Right atrium auricular region (tissue), 2 donors: ENCODE measurements at regions not wholly inside any gene's neighbourhood (a gene's known extent, or its start where the extent isn't known, plus 50 kb on each side); places are given as distances from the start of the nearest gene placed in this dataset.

Experiments used
- DNase-seq: peaks from one replicate; pipeline ENCODE4 v3.0.0-alpha.2; 2019; ENCODE audit warnings: low spot score
- H3K27ac ChIP-seq, 2 donors: fragments of 200-600 bp; sonication (generic); 1 replicate in 1 of 2; 2 replicates in 1 of 2; pipeline ENCODE4 v1.5.1; 2016 to 2019
- H3K27me3 ChIP-seq, 2 donors: fragments of 200-600 bp; sonication (generic); one replicate each; pipeline versions ENCODE4 v1.5.1 to v1.6.0; 2017 to 2019
- H3K36me3 ChIP-seq: fragments of 200-600 bp; sonication (generic); one replicate; pipeline ENCODE4 v1.5.1; 2016
- H3K4me1 ChIP-seq, 2 donors: fragments of 200-600 bp; sonication (generic); one replicate each; pipeline versions ENCODE4 v1.5.1 to v1.6.0; 2017 to 2019
- H3K4me3 ChIP-seq, 2 donors: fragments of 200-600 bp; sonication (generic); 1 replicate in 1 of 2; 2 replicates in 1 of 2; pipeline ENCODE4 v1.5.1; 2017 to 2019; ENCODE audit warnings: mild to moderate bottlenecking in 1 of 2, moderate library complexity in 1 of 2
- H3K9me3 ChIP-seq, 2 donors: fragments of 200-600 bp; sonication (generic); one replicate each; pipeline ENCODE4 v1.5.1; 2019
- TF ChIP-seq, protein P1 (sequence below), 2 donors: fragments of 200-600 bp; sonication (generic); IDR thresholded peaks; one replicate each; pipeline ENCODE4 v1.5.1; 2019; ENCODE audit warnings: antibody characterized with exemption in 2 of 2

GRCh38 chr16:65545413-65545956 is 423.6 kb upstream of the CDH11 start:
- H3K36me3 ChIP-seq: no peaks in the 10 kb centered on the region
- TF ChIP-seq, protein P1, sequence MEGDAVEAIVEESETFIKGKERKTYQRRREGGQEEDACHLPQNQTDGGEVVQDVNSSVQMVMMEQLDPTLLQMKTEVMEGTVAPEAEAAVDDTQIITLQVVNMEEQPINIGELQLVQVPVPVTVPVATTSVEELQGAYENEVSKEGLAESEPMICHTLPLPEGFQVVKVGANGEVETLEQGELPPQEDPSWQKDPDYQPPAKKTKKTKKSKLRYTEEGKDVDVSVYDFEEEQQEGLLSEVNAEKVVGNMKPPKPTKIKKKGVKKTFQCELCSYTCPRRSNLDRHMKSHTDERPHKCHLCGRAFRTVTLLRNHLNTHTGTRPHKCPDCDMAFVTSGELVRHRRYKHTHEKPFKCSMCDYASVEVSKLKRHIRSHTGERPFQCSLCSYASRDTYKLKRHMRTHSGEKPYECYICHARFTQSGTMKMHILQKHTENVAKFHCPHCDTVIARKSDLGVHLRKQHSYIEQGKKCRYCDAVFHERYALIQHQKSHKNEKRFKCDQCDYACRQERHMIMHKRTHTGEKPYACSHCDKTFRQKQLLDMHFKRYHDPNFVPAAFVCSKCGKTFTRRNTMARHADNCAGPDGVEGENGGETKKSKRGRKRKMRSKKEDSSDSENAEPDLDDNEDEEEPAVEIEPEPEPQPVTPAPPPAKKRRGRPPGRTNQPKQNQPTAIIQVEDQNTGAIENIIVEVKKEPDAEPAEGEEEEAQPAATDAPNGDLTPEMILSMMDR (IDR thresholded peaks at IDR 0.05): no peak
- H3K27me3 ChIP-seq: no peaks in the 10 kb centered on the region
- no peak overlapping the region for H3K27ac ChIP-seq
- H3K9me3 ChIP-seq: peaks cover 0 to under 1% of the 10 kb centered on the region in 2 donors
- peaks cover 0 to 22% of the 10 kb centered on the region in 2 donors for H3K4me1 ChIP-seq
- no peak for DNase-seq
- no peak overlapping the region for H3K4me3 ChIP-seq

DNA sequence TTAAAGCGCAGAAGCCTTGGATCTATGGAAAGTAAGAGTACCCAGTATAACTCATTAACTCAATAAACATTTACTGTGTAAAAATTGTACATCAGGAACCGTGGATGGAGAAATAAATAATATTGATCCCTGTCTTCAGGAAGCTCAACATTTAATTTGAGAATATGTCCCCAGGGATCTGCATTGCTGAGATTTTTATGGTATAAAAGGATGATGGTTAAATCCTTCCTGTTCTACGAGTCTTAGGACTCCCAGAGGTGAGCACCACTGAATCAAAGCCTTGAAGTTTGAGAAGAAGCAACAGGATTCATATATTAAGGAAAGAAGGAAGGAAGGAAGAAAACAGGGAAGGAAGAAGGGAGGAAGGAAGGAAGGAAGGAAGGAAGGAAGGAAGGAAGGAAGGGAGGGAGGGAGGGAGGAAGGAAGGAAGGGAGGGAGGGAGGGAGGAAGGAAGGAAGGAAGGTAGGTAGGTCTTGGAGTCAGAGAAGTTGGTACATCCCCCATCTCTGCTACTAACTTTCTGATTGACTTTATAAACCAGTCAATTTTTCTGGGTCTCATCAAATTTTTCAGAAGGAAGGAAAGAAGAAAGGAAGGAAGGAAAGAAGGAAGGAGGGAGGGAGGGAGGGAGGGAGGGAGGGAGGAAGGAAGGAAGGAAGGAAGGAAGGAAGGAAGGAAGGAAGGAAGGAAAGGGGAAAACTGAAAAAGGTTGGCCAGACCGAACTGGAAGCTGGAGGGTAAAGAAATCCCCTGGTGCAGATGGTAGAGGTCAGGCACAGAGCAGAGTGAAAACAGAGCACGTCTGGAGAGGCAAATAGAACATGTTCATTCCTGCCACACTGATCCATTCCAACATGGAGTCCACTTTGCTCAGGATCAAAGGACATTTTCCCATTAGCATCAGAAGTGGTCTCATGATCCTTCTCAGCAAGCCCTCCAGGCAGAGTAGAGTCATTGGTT is 422.2 kb upstream of the CDH11 start:
- TF ChIP-seq, protein P1 (IDR thresholded peaks at IDR 0.05): no peak
- Histone ChIP-seq H3K4me3 (no peak overlapping the region), H3K27me3 (no peaks in the 10 kb centered on the region), H3K36me3 (no peaks in the 10 kb centered on the region), H3K9me3 (no peaks in the 10 kb centered on the region), H3K4me1 (peaks cover 0 to 15% of the 10 kb centered on the region in 2 donors), H3K27ac (no peak overlapping the region)
- DNase-seq: no peak

GRCh38 chr16:65541646-65542045 is 419.8 kb upstream of the CDH11 start:
- no peaks in the 10 kb centered on the region for H3K27me3 ChIP-seq
- no peak overlapping the region for H3K4me3 ChIP-seq
- H3K27ac ChIP-seq: no peak overlapping the region
- H3K36me3 ChIP-seq: no peaks in the 10 kb centered on the region
- no peaks in the 10 kb centered on the region for H3K9me3 ChIP-seq
- TF ChIP-seq, protein P1 (IDR thresholded peaks at IDR 0.05): no peak
- no peaks in the 10 kb centered on the region for H3K4me1 ChIP-seq
- DNase-seq: no peak

- Histone ChIP-seq H3K9me3 (no peaks in the 10 kb centered on the region), H3K4me3 (no peak overlapping the region), H3K36me3 (no peaks in the 10 kb centered on the region), H3K27me3 (no peaks in the 10 kb centered on the region), H3K4me1 (no peaks in the 10 kb centered on the region), H3K27ac (no peak overlapping the region)
- TF ChIP-seq, protein P1 (IDR thresholded peaks at IDR 0.05): no peak
- no peak for DNase-seq
Measured at GRCh38 chr16:65540901-65541300, 419.0 kb upstream of the CDH11 start.

- Histone ChIP-seq H3K4me1 (no peaks in the 10 kb centered on the region), H3K4me3 (no peak overlapping the region), H3K36me3 (no peaks in the 10 kb centered on the region), H3K27me3 (no peaks in the 10 kb centered on the region), H3K9me3 (no peaks in the 10 kb centered on the region), H3K27ac (no peak overlapping the region)
- TF ChIP-seq, protein P1 (IDR thresholded peaks at IDR 0.05): no peak
- no peak for DNase-seq
Measured at GRCh38 chr16:65538976-65539375, 417.1 kb upstream of the CDH11 start.
